NCI-H1092 (cell line): ENCODE measurements at regions not wholly inside any gene's neighbourhood (a gene's known extent, or its start where the extent isn't known, plus 50 kb on each side); places are given as distances from the start of the nearest gene placed in this dataset.
"Not testable (repeated sequence)": the region's sequence is repeated elsewhere in the genome, so short reads cannot be mapped to it uniquely, and the experiment has no call there.

Experiments used
- DNase-seq: peaks from one replicate; lab custom pipeline; 2025; lab: John Stamatoyannopoulos, UW

GRCh38 chr5:116779846-116780245, 205.2 kb upstream of the SEMA6A start:
- DNase-seq = no peak

- no peak for DNase-seq
Observed at GRCh38 chr5:116778651-116779280, 204.1 kb upstream of the SEMA6A start.

GRCh38 chr5:116778032-116778431, 203.4 kb upstream of the SEMA6A start:
- DNase-seq = no peak

GRCh38 chr5:116773926-116774325, 199.3 kb upstream of the SEMA6A start:
- no peak for DNase-seq

- no peak for DNase-seq
Observed at GRCh38 chr5:116772806-116773205, 198.2 kb upstream of the SEMA6A start.

GRCh38 chr5:116772152-116772501, 197.5 kb upstream of the SEMA6A start:
- DNase-seq = no peak

GRCh38 chr5:116771466-116772151, 197.0 kb upstream of the SEMA6A start:
- no peak for DNase-seq

GRCh38 chr5:116769953-116770352, 195.3 kb upstream of the SEMA6A start:
- DNase-seq = not testable (repeated sequence)

- no peak for DNase-seq
Observed at GRCh38 chr5:116769470-116769869, 194.8 kb upstream of the SEMA6A start.

- DNase-seq = no peak
Observed at GRCh38 chr5:116766470-116766947, 191.9 kb upstream of the SEMA6A start.

GRCh38 chr5:116765441-116765840, 190.8 kb upstream of the SEMA6A start:
- DNase-seq = no peak

- DNase-seq = no peak
Observed at GRCh38 chr5:116764941-116765340, 190.3 kb upstream of the SEMA6A start.

- DNase-seq = no peak
Observed at GRCh38 chr5:116763987-116764866, 189.6 kb upstream of the SEMA6A start.

GRCh38 chr5:116759860-116760640, 185.4 kb upstream of the SEMA6A start:
- DNase-seq = no peak

- DNase-seq = no peak
Observed at GRCh38 chr5:116757326-116757725, 182.7 kb upstream of the SEMA6A start.

GRCh38 chr5:116756531-116756930, 181.9 kb upstream of the SEMA6A start:
- no peak for DNase-seq

- DNase-seq = no peak
Observed at GRCh38 chr5:116754556-116754955, 179.9 kb upstream of the SEMA6A start.

GRCh38 chr5:116751684-116752083, 177.1 kb upstream of the SEMA6A start:
- DNase-seq = no peak

- DNase-seq = no peak
Observed at GRCh38 chr5:116750631-116751580, 176.3 kb upstream of the SEMA6A start.

GRCh38 chr5:116747881-116748280, 173.3 kb upstream of the SEMA6A start:
- DNase-seq = no peak

- no peak for DNase-seq
Observed at GRCh38 chr5:116746668-116747067, 172.0 kb upstream of the SEMA6A start.
